DOHH2 (cell line): ENCODE measurements at regions not wholly inside any gene's neighbourhood (a gene's known extent, or its start where the extent isn't known, plus 50 kb on each side); places are given as distances from the start of the nearest gene placed in this dataset.
"Not testable (repeated sequence)": the region's sequence is repeated elsewhere in the genome, so short reads cannot be mapped to it uniquely, and the experiment has no call there.

Experiments used
- H3F3A ChIP-seq: fragments of 200-600 bp; sonication (generic), shearing (Covaris generic); 2 replicates; pipeline ENCODE4 v1.6.0; 2016; ENCODE audit warnings: antibody characterized with exemption, mild to moderate bottlenecking; ENCODE audit not compliant: control insufficient read depth, insufficient read depth
- H3K27ac ChIP-seq: fragments of 200-600 bp; sonication (generic); 2 replicates; pipeline ENCODE4 v1.5.1; 2014; ENCODE audit warnings: low read depth, mild to moderate bottlenecking, low read length, moderate library complexity
- H3K27me3 ChIP-seq: fragments of 200-600 bp; sonication (generic); 2 replicates; pipeline ENCODE4 v1.6.1; 2014; ENCODE audit warnings: mild to moderate bottlenecking, low read length, mixed read lengths; ENCODE audit not compliant: control insufficient read depth
- H3K36me3 ChIP-seq: fragments of 200-600 bp; sonication (generic); 2 replicates; pipeline ENCODE4 v1.6.1; 2014; ENCODE audit warnings: mild to moderate bottlenecking, low read length, moderate library complexity, mixed read lengths; ENCODE audit not compliant: control insufficient read depth
- H3K4me1 ChIP-seq: fragments of 200-600 bp; sonication (generic); 2 replicates; pipeline ENCODE4 v1.6.1; 2014; ENCODE audit warnings: mild to moderate bottlenecking, low read length, mixed read lengths; ENCODE audit not compliant: control insufficient read depth
- H3K4me2 ChIP-seq: fragments of 200-600 bp; sonication (generic); 2 replicates; pipeline ENCODE4 v1.6.0; 2014; ENCODE audit warnings: mild to moderate bottlenecking, low read length, moderate library complexity
- H3K4me3 ChIP-seq: fragments of 200-600 bp; sonication (generic); 2 replicates; pipeline ENCODE4 v1.5.1; 2014; ENCODE audit warnings: mild to moderate bottlenecking, low read length, mixed read lengths
- H3K79me2 ChIP-seq: fragments of 200-600 bp; sonication (generic); 2 replicates; pipeline ENCODE4 v1.6.1; 2014; ENCODE audit warnings: mild to moderate bottlenecking, low read length, mixed read lengths; ENCODE audit not compliant: control insufficient read depth
- H3K9me2 ChIP-seq: fragments of 200-600 bp; sonication (generic); replicated peaks from 2 replicates; pipeline ENCODE4 v1.6.1; 2014; ENCODE audit warnings: mild to moderate bottlenecking, low read length, mixed read lengths; ENCODE audit not compliant: control insufficient read depth
- H3K9me3 ChIP-seq: fragments of 200-600 bp; sonication (generic); 2 replicates; pipeline ENCODE4 v1.6.1; 2014; ENCODE audit warnings: antibody characterized with exemption, low read length, mixed read lengths; ENCODE audit not compliant: control insufficient read depth, insufficient read depth
- H4K20me1 ChIP-seq: fragments of 200-600 bp; sonication (generic); 2 replicates; pipeline ENCODE4 v1.6.0; 2014; ENCODE audit warnings: low read depth, mild to moderate bottlenecking, antibody characterized with exemption, low read length, moderate library complexity; ENCODE audit not compliant: control insufficient read depth, insufficient read depth
- EZH2phosphoT487 ChIP-seq: fragments of 200-600 bp; sonication (generic); IDR thresholded peaks from 2 replicates; pipeline ENCODE4 v1.6.1; 2017; ENCODE audit warnings: borderline replicate concordance, mild to moderate bottlenecking, antibody characterized with exemption, low read length, moderate library complexity, mixed read lengths
- TF ChIP-seq, protein P1 (sequence below): fragments of 200-600 bp; sonication (generic); IDR thresholded peaks from one replicate; pipeline ENCODE4 v1.5.1; 2014; ENCODE audit warnings: antibody characterized with exemption, mild to moderate bottlenecking, low read depth, low read length; ENCODE audit not compliant: poor library complexity, severe bottlenecking

DNA sequence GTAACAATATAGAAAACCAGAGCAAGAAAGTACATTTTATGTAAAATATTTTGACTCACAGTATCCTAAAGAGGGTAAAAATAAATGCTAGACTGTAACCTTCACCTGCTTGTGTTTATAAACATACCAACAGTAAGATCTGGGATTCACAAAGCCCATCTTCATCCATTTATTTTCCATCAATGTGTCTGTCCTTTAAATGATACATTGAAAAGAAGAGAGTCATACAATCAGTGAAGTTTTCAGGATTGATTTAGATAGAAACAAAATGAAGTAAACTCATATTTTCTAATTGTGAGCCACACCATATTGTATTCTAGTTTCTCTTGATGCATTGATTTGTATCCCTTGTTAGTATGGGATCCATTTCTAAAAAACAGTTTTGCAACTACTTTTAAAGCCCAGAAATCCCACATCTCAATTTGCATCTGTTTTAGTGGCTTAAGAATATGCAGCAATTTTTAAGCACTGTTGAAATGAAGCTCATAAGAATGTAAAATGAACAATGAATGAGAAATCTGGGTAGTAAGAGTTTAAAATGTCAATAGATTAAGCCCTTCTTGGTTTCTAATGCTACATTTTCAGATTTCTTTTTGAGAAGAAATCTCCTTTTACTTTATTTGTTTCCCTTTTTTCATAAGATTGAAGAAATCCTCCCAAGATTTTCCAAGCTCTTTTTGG is 548.1 kb upstream of the ADGRL2 start:
- Histone ChIP-seq H3K4me3 (no peak overlapping the region), H3K9me2 (0 out of 2 replicates have a peak, but pooled peaks cover 2% of the 10 kb centered on the region), H3F3A (no peaks in the 10 kb centered on the region), H3K9me3 (no peaks in the 10 kb centered on the region), H3K4me1 (no peaks in the 10 kb centered on the region), H3K27me3 (no peaks in the 10 kb centered on the region), H3K27ac (no peak overlapping the region), H3K79me2 (no peaks in the 10 kb centered on the region), H3K36me3 (no peaks in the 10 kb centered on the region), H4K20me1 (no peaks in the 10 kb centered on the region), H3K4me2 (no peak overlapping the region)
- TF ChIP-seq EZH2phosphoT487: no peak
- TF ChIP-seq, protein P1, sequence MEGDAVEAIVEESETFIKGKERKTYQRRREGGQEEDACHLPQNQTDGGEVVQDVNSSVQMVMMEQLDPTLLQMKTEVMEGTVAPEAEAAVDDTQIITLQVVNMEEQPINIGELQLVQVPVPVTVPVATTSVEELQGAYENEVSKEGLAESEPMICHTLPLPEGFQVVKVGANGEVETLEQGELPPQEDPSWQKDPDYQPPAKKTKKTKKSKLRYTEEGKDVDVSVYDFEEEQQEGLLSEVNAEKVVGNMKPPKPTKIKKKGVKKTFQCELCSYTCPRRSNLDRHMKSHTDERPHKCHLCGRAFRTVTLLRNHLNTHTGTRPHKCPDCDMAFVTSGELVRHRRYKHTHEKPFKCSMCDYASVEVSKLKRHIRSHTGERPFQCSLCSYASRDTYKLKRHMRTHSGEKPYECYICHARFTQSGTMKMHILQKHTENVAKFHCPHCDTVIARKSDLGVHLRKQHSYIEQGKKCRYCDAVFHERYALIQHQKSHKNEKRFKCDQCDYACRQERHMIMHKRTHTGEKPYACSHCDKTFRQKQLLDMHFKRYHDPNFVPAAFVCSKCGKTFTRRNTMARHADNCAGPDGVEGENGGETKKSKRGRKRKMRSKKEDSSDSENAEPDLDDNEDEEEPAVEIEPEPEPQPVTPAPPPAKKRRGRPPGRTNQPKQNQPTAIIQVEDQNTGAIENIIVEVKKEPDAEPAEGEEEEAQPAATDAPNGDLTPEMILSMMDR: no peak

DNA sequence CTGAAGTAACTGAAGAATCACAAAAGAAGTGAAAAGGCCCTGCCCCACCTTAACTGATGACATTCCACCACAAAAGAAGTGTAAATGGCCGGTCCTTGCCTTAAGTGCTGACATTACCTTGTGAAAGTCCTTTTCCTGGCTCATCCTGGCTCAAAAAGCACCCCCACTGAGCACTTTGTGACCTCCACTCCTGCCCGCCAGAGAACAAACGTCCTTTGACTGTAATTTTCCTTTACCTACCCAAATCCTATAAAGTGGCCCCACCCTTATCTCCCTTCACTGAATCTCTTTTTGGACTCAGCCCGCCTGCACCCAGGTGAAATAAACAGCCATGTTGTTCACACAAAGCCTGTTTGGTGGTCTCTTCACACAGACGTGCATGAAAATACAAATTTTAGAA is 549.9 kb upstream of the ADGRL2 start:
- not testable (repeated sequence) for H3K36me3 ChIP-seq, H3K79me2 ChIP-seq, H3K4me3 ChIP-seq, H3K27ac ChIP-seq, H4K20me1 ChIP-seq, H3K27me3 ChIP-seq, H3K9me3 ChIP-seq, H3K4me2 ChIP-seq, H3K9me2 ChIP-seq, H3F3A ChIP-seq, H3K4me1 ChIP-seq

DNA sequence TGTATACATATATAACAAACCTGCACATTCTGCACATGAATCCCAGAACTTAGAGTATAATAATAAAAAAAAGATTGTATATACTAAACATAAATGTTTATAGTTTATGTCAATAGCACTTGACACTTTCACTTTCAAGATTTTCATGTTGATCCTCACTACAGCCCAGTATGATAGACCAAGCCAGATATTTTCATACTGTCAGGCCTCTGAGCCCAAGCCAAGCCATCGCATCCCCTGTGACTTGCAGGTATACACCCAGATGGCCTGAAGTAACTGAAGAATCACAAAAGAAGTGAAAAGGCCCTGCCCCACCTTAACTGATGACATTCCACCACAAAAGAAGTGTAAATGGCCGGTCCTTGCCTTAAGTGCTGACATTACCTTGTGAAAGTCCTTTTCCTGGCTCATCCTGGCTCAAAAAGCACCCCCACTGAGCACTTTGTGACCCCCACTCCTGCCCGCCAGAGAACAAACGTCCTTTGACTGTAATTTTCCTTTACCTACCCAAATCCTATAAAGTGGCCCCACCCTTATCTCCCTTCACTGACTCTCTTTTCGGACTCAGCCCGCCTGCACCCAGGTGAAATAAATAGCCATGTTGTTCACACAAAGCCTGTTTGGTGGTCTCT is 555.5 kb upstream of the ADGRL2 start:
- H3K79me2 ChIP-seq, H3K27ac ChIP-seq, H3K9me3 ChIP-seq, H3K4me2 ChIP-seq, H3K4me1 ChIP-seq, H3K36me3 ChIP-seq, H3K4me3 ChIP-seq, H3K27me3 ChIP-seq, H3K9me2 ChIP-seq, H3F3A ChIP-seq, H4K20me1 ChIP-seq: not testable (repeated sequence)

DNA sequence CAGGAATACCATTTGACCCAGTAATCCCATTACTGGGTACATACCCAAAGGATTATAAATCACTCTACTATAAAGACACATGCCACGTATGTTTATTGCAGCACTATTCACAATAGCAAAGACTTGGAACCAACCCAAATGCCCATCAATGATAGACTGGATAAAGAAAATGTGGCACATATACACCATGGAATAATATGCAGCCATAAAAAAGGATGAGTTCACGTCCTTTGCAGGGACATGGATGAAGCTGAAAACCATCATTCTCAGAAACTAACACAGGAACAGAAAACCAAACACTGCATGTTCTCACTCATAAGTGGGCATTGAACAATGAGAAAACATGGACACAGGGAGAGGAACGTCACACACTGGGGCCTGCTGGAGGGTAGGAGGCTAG is 556.1 kb upstream of the ADGRL2 start:
- H3K4me2 ChIP-seq, H3K36me3 ChIP-seq, H3K9me2 ChIP-seq, H3K79me2 ChIP-seq, H3K27me3 ChIP-seq, H4K20me1 ChIP-seq, H3K27ac ChIP-seq, H3K9me3 ChIP-seq, H3K4me3 ChIP-seq, H3K4me1 ChIP-seq, H3F3A ChIP-seq: not testable (repeated sequence)

DNA sequence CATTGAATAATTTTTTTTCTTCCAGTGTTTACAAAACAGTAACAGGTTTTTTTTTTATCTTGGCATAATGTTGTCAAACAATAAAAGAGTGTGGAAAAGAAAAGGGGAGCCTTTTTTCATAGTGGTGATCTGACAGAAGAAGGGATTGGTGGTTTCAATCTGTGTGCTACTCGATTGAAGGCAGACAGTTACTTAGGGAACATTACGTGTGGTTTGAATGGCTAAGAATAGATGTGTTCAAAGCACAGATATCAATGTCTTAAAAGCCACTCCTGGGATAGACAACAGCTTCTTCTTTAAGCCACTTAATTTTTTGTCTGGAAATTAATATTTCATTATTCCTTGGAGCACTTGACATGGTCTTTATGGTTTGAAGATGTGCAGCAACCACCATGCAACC is 558.6 kb upstream of the ADGRL2 start:
- Histone ChIP-seq H3K4me1 (no peaks in the 10 kb centered on the region), H3K4me2 (no peak overlapping the region), H3K4me3 (no peak overlapping the region), H4K20me1 (no peaks in the 10 kb centered on the region), H3K9me3 (no peaks in the 10 kb centered on the region), H3K79me2 (no peaks in the 10 kb centered on the region), H3K36me3 (no peaks in the 10 kb centered on the region), H3F3A (no peaks in the 10 kb centered on the region), H3K27ac (no peak overlapping the region), H3K9me2 (no peaks in the 10 kb centered on the region), H3K27me3 (no peaks in the 10 kb centered on the region)
- TF ChIP-seq EZH2phosphoT487: no peak
- TF ChIP-seq, protein P1: no peak
